ENCODE measurements at regions not wholly inside any gene's neighbourhood (a gene's known extent, or its start where the extent isn't known, plus 50 kb on each side); places are given as distances from the start of the nearest gene placed in this dataset.

DNA sequence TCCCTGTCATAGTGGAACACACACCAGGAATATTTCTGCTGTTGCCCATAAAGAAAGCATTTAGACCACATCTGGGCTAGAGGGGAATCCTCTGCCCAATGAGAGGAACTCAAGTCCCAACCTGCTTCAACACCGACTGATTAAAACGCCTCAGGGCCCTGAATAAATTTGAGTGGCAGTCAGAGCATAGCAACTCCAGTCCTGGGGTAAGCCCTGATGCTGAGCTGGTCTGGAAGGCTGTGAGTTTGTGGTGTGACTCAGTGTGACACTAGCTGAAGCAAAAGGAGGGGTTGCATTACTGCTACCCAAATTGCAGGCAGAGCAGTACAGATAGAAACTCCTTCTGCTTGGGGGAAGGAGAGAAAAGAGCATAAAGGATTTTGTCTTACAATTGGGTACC is 148.3 kb downstream of the PRDM9 start:
- TF ChIP-seq, protein P1, sequence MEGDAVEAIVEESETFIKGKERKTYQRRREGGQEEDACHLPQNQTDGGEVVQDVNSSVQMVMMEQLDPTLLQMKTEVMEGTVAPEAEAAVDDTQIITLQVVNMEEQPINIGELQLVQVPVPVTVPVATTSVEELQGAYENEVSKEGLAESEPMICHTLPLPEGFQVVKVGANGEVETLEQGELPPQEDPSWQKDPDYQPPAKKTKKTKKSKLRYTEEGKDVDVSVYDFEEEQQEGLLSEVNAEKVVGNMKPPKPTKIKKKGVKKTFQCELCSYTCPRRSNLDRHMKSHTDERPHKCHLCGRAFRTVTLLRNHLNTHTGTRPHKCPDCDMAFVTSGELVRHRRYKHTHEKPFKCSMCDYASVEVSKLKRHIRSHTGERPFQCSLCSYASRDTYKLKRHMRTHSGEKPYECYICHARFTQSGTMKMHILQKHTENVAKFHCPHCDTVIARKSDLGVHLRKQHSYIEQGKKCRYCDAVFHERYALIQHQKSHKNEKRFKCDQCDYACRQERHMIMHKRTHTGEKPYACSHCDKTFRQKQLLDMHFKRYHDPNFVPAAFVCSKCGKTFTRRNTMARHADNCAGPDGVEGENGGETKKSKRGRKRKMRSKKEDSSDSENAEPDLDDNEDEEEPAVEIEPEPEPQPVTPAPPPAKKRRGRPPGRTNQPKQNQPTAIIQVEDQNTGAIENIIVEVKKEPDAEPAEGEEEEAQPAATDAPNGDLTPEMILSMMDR (IDR thresholded peaks at IDR 0.05; ENCODE audit: low read depth, low read length): no peak
- no peak for TF ChIP-seq MYC (IDR thresholded peaks at IDR 0.05; ENCODE audit: low read depth, low read length)
